Spleen (tissue), 7 donors: ENCODE measurements at regions not wholly inside any gene's neighbourhood (a gene's known extent, or its start where the extent isn't known, plus 50 kb on each side); places are given as distances from the start of the nearest gene placed in this dataset.

Experiments
- CTCF ChIP-seq, 11 experiments: fragments of 200-600 bp in 7 of 11; fragments of 450-650 bp in 4 of 11; sonication (generic) in 4 of 11; IDR thresholded peaks in 8 of 11; conservative IDR thresholded peaks in 3 of 11; 1 replicate in 7 of 11; 2 replicates in 4 of 11; pipeline versions ENCODE4 v1.4.0 to v1.8.0; 2016 to 2021; ENCODE audit warnings: antibody characterized with exemption in 11 of 11, inconsistent platforms in 4 of 11, mild to moderate bottlenecking in 1 of 11
- POLR2A ChIP-seq, 3 donors: fragments of 450-650 bp; IDR thresholded peaks; one replicate each; pipeline ENCODE4 v1.5.1; 2017; ENCODE audit warnings: antibody characterized with exemption in 3 of 3, mild to moderate bottlenecking in 1 of 3
- POLR2AphosphoS5 ChIP-seq, 3 donors: sonication (generic); formaldehyde crosslinking; IDR thresholded peaks; one replicate each; pipeline ENCODE4 v1.5.1; 2017; ENCODE audit warnings: antibody characterized with exemption in 3 of 3
- donor health status: DM: no; HTN: no; CAD: no; lungs with moderate emphysema.
- donor health status: DM: no; HTN: no; CAD: no.
- donor health status: DM: no; HTN: no; CAD: no.

GRCh38 chr3:124358156-124358555 lies 366.2 kb upstream of the ROPN1 start:
- TF ChIP-seq CTCF (IDR thresholded peaks at IDR 0.05 in 8 of 11, conservative IDR thresholded peaks at IDR 0.05 in 3 of 11) = no peak
- no peak for TF ChIP-seq POLR2AphosphoS5 (IDR thresholded peaks at IDR 0.05)
- no peak for TF ChIP-seq POLR2A (IDR thresholded peaks at IDR 0.05)
